T-helper 22 cell (primary cell): ENCODE measurements at regions not wholly inside any gene's neighbourhood (a gene's known extent, or its start where the extent isn't known, plus 50 kb on each side); places are given as distances from the start of the nearest gene placed in this dataset.
A peak's percentile ranks its signal among the peaks of the same experiment; 100 is the strongest.

Source experiments
- DNase-seq: peaks from one replicate; pipeline ENCODE4 v3.0.0-alpha.2; 2020; ENCODE audit warnings: low read depth

GRCh38 chrX:131778269-131779218 is 234.7 kb downstream of the OR13H1 start:
- peak; percentile 56 for DNase-seq

- DNase-seq, result no peak
Measured at GRCh38 chrX:131779306-131779705, 235.4 kb downstream of the OR13H1 start.

- no peak for DNase-seq
Measured at GRCh38 chrX:131779741-131780140, 235.9 kb downstream of the OR13H1 start.

- no peak for DNase-seq
Measured at GRCh38 chrX:131782646-131783045, 238.8 kb downstream of the OR13H1 start.

GRCh38 chrX:131783555-131784308 is 239.4 kb upstream of the STK26 start:
- peak; percentile 65 for DNase-seq

- no peak for DNase-seq
Measured at GRCh38 chrX:131789664-131790063, 233.4 kb upstream of the STK26 start.

GRCh38 chrX:131791608-131792355 is 231.3 kb upstream of the STK26 start:
- DNase-seq, result no peak

GRCh38 chrX:131792356-131792749 is 230.7 kb upstream of the STK26 start:
- peak; percentile 87 for DNase-seq

- peak; percentile 83 for DNase-seq
Measured at GRCh38 chrX:131792789-131793462, 230.2 kb upstream of the STK26 start.

GRCh38 chrX:131795442-131796229 is 227.5 kb upstream of the STK26 start:
- no peak for DNase-seq

GRCh38 chrX:131801066-131801465 is 222.0 kb upstream of the STK26 start:
- DNase-seq, result no peak

GRCh38 chrX:131801911-131802310 is 221.2 kb upstream of the STK26 start:
- no peak for DNase-seq

- peak; percentile 63 for DNase-seq
Measured at GRCh38 chrX:131802836-131803626, 220.1 kb upstream of the STK26 start.

GRCh38 chrX:131812847-131813825 is 210.0 kb upstream of the STK26 start:
- DNase-seq, result peak; percentile 73

GRCh38 chrX:131816551-131817136 is 206.5 kb upstream of the STK26 start:
- peak; percentile 76 for DNase-seq

GRCh38 chrX:131818297-131818936 is 204.7 kb upstream of the STK26 start:
- DNase-seq, result no peak

GRCh38 chrX:131821945-131822622 is 201.0 kb upstream of the STK26 start:
- DNase-seq, result peak; percentile 70
